ENCODE measurements at regions not wholly inside any gene's neighbourhood (a gene's known extent, or its start where the extent isn't known, plus 50 kb on each side); places are given as distances from the start of the nearest gene placed in this dataset.

DNA sequence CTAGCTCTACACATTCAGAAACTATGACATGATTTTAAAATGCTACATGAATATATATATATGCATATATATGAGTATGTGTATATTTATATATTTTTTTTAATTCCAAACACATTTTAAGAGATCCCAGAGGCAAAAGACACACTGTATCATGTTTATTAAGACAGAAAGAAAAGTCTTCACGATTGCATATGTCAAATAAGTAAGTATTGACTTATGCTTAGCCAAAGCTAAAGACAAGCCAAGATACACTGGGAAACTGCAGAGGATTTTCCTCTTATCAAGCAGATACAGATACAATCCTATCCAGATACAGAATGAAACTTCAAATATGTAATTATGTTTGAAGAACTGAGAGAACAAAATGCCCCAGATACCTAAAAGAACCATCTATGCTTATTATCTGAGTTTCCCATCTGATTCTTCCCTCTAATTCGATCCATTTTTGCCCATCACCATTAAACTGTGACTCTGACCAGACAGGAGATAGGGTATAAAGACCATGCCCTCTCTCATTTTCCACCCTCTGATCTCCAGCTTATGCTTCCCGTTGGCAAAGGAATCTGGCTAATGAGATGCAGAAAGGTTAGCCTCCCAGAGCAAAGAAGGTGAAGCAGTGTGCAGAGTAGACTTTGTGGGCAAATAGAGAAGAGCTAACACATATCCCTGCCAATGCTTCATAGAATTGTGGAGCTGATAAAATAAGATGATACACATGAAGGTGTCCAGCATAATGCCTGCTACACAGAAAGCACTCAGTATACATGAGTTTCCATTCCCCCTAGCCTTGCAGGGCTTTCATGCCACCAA is 131.0 kb upstream of the TARS1 start:
- intact Hi-C loops (cut with DNase I) = loop anchor here (5.0 kb wide), 1 partner anchor 63 kb away; no protein-coding TSS in a partner anchor
- DNase-seq = no peak
- no peaks in the 10 kb centered on the region for H3K9me3 ChIP-seq
- no peaks in the 10 kb centered on the region for H3K36me3 ChIP-seq
- TF ChIP-seq, protein P1, sequence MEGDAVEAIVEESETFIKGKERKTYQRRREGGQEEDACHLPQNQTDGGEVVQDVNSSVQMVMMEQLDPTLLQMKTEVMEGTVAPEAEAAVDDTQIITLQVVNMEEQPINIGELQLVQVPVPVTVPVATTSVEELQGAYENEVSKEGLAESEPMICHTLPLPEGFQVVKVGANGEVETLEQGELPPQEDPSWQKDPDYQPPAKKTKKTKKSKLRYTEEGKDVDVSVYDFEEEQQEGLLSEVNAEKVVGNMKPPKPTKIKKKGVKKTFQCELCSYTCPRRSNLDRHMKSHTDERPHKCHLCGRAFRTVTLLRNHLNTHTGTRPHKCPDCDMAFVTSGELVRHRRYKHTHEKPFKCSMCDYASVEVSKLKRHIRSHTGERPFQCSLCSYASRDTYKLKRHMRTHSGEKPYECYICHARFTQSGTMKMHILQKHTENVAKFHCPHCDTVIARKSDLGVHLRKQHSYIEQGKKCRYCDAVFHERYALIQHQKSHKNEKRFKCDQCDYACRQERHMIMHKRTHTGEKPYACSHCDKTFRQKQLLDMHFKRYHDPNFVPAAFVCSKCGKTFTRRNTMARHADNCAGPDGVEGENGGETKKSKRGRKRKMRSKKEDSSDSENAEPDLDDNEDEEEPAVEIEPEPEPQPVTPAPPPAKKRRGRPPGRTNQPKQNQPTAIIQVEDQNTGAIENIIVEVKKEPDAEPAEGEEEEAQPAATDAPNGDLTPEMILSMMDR (IDR thresholded peaks at IDR 0.05) = no peak
- no peak for TF ChIP-seq POLR2AphosphoS5 (IDR thresholded peaks at IDR 0.05)
- TF ChIP-seq POLR2A (IDR thresholded peaks at IDR 0.05) = no peak
- TF ChIP-seq EP300 (IDR thresholded peaks at IDR 0.05) = no peak
- no peak overlapping the region for H3K4me3 ChIP-seq
- no peaks in the 10 kb centered on the region for H3K27me3 ChIP-seq
- H3K27ac ChIP-seq = peak overlapping the region in 3 of 4 donors; percentile 68 to 71 (median 69)
- peaks cover 0 to 59% (median 44%) of the 10 kb centered on the region in 4 donors for H3K4me1 ChIP-seq
- WGBS, 2 donors = 55 to 74% methylated on average over 3 of the region's 3 CpGs

DNA sequence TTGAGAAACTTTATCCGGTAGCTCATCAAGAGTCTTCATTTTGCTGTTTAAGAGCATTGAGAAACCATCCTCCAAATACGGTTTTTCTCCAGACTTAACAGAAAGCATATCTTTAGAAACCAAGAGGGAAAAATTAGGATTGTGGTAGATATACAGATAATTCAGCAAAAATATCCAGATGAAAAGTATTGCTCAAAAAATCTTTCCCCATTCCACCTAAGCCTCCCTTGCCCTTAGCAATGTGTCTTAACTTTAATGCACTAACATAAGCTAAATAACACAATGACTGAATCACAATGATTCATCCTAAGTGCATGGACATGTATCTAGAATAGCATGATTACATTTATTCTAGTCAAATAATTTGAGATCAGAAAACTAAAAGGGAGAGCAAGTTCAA is 130.3 kb upstream of the TARS1 start:
- no peak for DNase-seq
- no peaks in the 10 kb centered on the region for H3K9me3 ChIP-seq
- no peaks in the 10 kb centered on the region for H3K27me3 ChIP-seq
- peak overlapping the region in 3 of 4 donors; percentile 68 to 71 (median 69) for H3K27ac ChIP-seq
- peaks cover 0 to 59% (median 44%) of the 10 kb centered on the region in 4 donors for H3K4me1 ChIP-seq
- no peak overlapping the region for H3K4me3 ChIP-seq
- WGBS, 2 donors = 92 to 98% methylated on average over 2 of the region's 2 CpGs
- TF ChIP-seq EP300 (IDR thresholded peaks at IDR 0.05) (no peak), POLR2A (IDR thresholded peaks at IDR 0.05) (no peak), POLR2AphosphoS5 (IDR thresholded peaks at IDR 0.05) (no peak)
- TF ChIP-seq, protein P1 (IDR thresholded peaks at IDR 0.05) = no peak
- H3K36me3 ChIP-seq = no peaks in the 10 kb centered on the region
- intact Hi-C loops (cut with DNase I) = no loop called here

DNA sequence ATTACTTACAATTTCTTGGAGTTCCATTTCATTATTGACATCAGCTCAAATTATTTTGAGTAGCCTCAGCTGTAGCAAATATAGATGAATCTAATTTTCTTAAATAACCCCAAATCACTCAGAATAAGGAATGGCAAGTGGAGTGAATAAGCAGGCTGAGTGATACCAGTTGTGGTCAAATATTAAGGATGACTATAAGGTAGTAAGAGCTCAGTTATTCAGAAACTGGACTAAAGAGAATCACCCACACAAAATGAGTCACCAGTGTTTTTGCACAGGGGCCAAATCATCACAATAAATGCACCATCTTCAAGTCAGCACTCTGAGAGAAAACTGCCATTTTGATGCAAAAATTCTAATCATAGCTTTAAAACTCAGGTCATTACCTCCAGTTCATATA is 128.9 kb upstream of the TARS1 start:
- Histone ChIP-seq H3K4me3 (no peak overlapping the region), H3K9me3 (no peaks in the 10 kb centered on the region), H3K27me3 (no peaks in the 10 kb centered on the region), H3K27ac (peak overlapping the region in 1 of 4 donors; percentile 3), H3K36me3 (no peaks in the 10 kb centered on the region), H3K4me1 (peaks cover 0 to 51% (median 35%) of the 10 kb centered on the region in 4 donors)
- intact Hi-C loops (cut with DNase I) = no loop called here
- TF ChIP-seq POLR2AphosphoS5 (IDR thresholded peaks at IDR 0.05) = no peak
- no peak for DNase-seq

DNA sequence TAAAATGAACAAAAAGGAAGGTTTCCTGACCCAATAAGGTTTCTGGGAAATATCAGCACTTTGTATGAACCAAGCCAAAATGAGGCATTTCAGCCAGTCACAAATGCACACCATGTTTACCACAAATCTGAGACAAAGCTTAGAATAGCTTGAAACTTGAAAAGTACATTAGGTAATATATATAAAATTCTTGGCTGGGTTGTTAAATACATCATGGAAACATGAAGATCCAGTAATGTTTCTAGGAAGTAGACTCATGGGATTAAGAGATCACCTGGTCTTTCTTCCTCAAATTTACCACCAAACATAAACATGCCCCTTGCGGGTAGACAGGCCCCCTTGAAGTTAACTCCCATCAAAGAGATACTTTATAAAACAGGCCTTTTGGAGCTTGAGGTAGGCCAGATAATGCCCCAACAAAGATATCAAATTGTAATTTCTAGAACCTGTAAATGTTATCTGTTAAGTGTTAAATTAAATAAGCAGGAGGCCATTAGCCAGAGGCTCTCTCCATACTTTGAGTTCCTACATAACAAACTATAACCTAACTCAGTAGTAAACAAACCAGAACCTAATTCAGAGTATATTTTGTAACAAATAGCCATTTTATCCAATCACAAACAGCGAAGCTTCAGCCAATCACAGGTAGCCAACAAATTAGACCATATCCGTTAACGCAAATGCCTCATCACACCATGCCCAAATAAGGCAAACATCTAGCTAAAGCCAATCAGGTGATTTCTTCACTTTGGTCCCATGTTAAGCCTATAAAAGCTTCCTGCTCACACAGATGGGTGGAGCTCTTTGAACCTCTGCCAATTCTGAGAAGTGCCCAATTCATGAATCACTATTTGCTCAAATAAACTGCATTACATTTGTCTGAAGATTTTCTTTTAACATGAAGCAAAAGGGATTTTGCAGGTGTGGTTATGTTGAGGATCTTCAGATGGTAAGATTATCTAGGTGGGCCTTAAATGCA is 127.9 kb upstream of the TARS1 start:
- WGBS, 2 donors = 49 to 85% methylated on average over 4 of the region's 4 CpGs
- TF ChIP-seq POLR2A (IDR thresholded peaks at IDR 0.05) (no peak), POLR2AphosphoS5 (IDR thresholded peaks at IDR 0.05) (no peak), EP300 (IDR thresholded peaks at IDR 0.05) (no peak)
- TF ChIP-seq, protein P1 (IDR thresholded peaks at IDR 0.05) = no peak
- intact Hi-C loops (cut with DNase I) = no loop called here

DNA sequence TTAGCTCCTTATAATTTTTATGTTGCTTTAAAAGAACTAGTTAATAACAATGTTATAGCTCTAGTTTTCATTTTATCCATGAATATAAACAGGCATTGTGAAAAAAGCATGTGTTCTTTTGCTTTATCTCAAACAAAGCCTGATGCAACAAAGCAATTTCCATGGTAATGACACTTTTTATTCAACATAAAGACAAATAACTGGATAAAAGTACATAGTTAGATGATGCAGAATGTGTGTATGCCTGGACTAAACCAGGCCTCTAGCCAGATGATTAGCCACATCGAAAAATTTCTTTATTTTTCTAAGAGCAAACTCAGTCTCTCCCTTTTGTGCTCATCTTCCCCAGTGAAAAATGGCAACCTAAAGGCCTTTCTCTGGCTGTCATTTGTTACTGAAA is 125.6 kb upstream of the TARS1 start:
- WGBS, 2 donors = 78 to 85% methylated on average over 1 of the region's 1 CpG
- Histone ChIP-seq H3K36me3 (no peaks in the 10 kb centered on the region), H3K9me3 (no peaks in the 10 kb centered on the region), H3K27ac (no peak overlapping the region), H3K4me3 (no peak overlapping the region), H3K27me3 (no peaks in the 10 kb centered on the region), H3K4me1 (peaks cover 0 to 22% (median 13%) of the 10 kb centered on the region in 4 donors)
- intact Hi-C loops (cut with DNase I) = no loop called here
- DNase-seq = no peak
- TF ChIP-seq POLR2AphosphoS5 (IDR thresholded peaks at IDR 0.05) (no peak), POLR2A (IDR thresholded peaks at IDR 0.05) (no peak), EP300 (IDR thresholded peaks at IDR 0.05) (no peak)
- TF ChIP-seq, protein P1 (IDR thresholded peaks at IDR 0.05) = no peak

More for the DNA sequence above, 127.9 kb upstream of the TARS1 start:
- no peak for DNase-seq
- Histone ChIP-seq H3K27me3 (no peaks in the 10 kb centered on the region), H3K27ac (peak overlapping the region in 1 of 4 donors; percentile 3), H3K4me3 (no peak overlapping the region), H3K9me3 (no peaks in the 10 kb centered on the region), H3K4me1 (peaks cover 0 to 41% (median 28%) of the 10 kb centered on the region in 4 donors), H3K36me3 (no peaks in the 10 kb centered on the region)
